Stimulated activated CD4-positive, alpha-beta T cell treated with anti-CD3 and anti-CD28 coated beads, Interleukin-15, amount 100 ng/mL, for 24 hours (primary cell): ENCODE measurements at regions not wholly inside any gene's neighbourhood (a gene's known extent, or its start where the extent isn't known, plus 50 kb on each side); places are given as distances from the start of the nearest gene placed in this dataset.
"Not testable (repeated sequence)": the region's sequence is repeated elsewhere in the genome, so short reads cannot be mapped to it uniquely, and the experiment has no call there.

ENCODE experiments used
- DNase-seq: peaks from one replicate; pipeline ENCODE4 v3.0.0-alpha.2; 2020

DNA sequence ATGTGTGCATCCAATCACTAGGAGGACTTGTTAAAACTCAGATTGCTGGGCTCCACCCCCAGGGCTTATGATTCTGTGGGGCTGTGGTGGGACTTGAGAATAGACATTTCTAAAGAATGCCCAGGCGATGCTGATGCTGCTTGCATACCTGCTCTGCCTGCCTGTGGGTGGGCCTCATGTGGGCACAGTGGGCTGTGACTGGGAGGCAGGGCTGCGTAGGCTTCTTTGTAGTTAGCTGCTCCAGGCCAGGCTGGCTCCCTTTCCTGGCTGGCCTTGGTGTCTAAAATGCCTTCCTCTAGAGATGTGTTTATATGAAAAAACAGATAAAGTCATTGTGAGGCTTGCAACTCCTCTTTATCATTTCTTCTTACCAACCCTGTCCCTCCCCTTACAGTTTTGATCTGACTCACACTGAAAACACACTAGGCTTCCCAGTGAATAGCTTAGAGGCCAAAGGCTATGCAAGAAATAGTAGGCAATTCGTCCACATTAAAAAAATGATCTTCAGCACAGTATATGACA is 495.5 kb upstream of the MAP3K7 start:
- DNase-seq, result no peak

DNA sequence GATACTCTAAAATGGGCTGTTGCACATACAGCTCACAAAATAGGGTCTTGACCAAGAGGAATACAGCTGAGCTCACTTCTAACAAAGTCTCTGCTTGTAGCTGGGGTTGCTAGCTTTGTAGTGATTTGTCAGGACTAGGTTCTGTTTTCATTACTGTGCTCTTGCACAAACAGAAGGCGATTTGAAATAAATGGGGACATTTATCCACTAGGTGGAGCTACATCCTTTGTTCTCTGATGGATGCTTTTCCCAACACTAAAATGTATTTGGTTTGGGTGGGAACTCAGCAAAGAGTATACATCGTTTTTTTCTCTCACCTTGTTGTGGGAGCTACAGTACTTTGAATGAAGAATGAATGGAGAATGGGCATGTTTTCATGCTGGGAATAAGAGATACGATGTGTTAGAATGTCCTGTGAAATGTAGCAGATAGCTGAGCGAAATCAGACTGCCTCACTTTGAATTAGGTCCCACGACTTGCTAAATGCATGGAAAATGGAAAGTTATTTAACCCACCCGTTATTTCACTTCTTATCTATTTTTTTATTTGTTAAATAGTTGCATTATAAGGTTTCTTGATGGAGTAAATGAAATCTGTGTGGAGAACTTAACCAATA is 494.7 kb upstream of the MAP3K7 start:
- no peak for DNase-seq

DNA sequence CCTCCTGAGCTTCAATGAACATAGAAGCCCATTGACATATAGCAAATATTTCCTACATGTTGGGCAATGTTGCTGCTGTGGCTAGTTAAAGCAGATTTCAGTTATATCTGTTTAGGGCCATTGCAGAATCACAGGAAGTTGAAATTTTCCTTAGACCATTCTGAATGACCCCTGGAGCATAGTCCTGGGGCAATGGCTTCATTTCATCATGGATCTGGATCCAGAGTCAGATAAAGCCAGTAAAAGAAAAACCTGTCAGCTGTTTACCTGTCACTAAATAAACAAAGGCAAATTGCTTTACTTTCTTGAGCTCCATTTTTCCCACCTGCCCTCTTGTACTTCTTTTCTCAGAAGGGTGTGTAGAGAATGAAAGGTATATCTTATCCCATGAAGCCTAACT is 494.0 kb upstream of the MAP3K7 start:
- DNase-seq, result no peak

DNA sequence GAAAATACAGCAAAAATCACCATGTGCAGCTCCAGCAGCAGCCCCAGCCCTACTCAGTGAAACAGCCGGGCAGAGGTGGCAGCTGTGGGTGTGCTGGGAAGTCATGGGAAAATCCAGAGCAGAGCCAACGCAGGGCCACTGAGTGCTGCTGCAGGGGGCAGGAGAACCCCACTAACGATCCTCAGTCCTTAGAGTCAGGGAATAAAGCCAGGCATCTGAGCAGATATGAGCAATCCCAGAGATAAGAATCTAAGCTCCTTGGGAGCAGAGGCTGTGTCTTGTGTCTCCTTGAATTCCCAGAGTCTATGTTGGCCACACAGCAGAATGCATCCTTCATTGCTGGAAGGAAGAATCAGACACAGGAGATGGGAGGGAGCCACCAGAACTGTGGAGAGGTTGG is 493.1 kb upstream of the MAP3K7 start:
- no peak for DNase-seq

DNA sequence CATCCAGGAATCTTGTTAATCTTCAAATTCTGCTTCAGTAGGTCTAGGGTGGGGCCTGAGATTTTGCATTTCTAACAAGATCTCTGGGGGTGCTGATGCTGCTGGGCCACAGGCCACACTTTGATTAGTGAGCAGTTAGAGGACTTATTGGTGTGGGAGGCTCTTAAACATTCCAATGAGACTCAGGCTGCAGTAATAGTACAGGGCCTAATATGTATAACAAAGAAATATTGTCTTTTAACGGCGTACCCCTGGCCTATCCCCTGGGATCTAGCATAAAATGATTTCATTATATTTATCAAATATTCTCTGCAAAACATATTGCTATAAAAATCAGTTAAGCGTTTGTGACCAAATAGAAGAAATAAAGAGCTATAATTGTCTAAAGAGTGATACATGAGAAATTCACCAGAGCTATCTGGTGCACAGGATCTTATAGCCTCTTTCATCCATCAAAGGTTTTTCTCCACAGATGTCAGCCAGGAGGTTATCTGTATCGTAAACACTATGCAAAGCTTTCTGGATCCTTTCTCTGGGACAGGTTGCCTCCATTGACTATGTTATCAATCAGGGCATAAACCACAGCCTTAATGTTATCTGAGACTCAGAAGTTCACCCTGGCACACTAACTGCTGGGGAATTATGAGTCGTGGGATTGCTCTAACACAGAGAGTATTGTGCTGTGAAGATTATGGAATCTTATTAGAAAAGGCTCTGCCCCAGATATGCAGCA is 488.5 kb upstream of the MAP3K7 start:
- DNase-seq, result no peak

DNA sequence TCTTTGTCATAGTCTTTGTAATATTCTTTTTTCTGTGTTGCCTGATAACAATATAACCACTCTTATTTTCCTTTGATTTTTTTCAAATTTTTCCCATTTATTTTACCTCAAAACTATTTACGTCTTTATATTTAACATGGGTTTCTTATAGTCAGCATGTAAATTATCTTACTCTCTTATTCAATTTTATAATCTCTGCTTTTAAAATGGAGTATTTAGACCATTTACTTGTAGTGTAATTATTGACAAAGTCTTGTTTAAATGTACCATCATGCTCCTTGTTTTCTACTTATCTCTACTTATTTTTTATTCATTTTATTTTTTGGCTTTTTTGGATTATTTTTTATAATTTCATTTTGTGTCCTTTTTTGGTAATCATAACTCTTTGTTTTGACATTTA is 476.5 kb upstream of the MAP3K7 start:
- no peak for DNase-seq

DNA sequence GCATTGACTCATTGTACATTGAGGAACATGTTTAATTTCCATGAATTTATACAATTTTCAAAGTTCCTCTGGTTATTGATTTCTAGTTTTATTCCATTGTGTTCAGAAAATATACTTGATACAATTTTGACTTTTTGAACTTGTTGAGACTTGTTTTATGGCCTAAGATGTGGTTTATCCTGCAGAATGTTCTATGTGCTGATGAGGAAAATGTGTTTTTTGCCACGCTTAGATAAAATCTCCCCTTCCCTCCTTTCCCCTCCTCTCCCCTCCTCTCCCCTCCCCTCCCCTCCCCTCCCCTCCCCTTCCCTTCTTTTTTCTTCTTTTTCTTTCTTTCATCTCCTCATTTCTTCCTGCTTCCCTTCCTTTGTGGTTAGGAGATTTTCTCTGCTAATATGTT is 470.8 kb upstream of the MAP3K7 start:
- DNase-seq, result no peak

DNA sequence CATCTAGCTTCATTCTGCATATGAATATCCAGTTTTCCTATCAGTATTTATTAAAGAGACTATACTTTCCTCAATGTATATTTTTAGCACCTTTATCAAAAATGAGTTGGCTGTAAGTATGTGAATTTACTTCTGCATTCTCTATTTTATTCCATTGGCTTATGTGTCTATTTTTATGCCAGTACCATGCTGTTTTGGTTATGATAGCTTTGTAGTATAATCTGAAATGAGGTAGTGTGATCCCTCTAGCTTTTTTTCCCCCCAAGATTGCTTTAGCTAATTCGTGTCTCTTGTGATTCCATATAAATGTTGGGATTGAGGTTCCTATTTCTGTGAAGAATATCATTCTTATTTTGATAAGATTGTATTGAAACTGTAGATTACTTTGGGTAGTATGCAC is 469.1 kb upstream of the MAP3K7 start:
- no peak for DNase-seq

DNA sequence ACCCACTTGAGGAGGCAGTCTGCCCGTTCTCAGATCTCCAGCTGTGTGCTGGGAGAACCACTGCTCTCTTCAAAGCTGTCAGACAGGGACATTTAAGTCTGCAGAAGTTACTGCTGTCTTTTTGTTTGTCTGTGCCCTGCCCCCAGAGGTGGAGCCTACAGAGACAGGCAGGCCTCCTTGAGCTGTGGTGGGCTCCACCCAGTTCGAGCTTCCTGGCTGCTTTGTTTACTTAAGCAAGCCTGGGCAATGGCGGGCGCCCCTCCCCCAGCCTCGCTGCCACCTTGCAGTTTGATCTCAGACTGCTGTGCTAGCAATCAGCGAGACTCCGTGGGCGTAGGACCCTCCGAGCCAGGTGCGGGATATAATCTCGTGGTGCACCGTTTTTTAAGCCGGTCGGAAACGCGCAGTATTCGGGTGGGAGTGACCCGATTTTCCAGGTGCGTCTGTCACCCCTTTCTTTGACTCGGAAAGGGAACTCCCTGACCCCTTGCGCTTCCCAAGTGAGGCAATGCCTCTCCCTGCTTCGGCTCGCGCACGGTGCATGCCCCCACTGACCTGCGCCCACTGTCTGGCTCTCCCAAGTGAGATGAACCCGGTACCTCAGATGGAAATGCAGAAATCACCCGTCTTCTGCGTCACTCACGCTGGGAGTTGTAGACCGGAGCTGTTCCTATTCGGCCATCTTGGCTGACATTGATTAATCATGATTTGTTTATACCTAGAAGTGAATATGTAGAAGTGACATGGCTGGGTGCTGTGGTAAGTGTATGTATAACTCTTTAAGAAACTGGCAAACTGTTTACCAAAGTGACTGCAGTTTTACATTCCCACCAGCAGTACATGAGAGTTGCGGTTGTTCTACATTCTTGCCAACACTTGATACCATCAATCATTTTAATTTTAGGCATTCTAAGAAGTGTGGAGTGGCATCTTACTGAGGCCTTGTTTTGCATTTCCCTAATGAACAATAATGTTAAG is 465.9 kb upstream of the MAP3K7 start:
- not testable (repeated sequence) for DNase-seq

DNA sequence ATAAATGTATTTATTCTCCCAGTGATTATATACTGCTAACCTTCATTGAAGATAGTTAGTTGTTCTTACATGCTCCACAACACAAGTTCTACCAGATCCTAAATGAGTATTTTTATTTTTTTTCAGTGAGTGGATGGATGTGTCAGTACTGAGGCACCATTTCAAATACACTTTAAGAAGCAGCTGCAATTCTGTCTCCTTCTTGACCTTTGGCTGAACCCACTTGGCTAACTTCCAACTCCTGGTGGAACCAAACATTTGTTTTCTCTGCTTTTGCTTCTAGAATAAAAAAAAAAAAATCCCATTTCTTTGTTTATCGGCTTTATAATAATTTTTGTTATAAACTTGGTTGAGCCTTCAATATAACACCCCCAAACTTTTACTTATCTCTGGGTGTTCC is 458.3 kb upstream of the MAP3K7 start:
- no peak for DNase-seq

DNA sequence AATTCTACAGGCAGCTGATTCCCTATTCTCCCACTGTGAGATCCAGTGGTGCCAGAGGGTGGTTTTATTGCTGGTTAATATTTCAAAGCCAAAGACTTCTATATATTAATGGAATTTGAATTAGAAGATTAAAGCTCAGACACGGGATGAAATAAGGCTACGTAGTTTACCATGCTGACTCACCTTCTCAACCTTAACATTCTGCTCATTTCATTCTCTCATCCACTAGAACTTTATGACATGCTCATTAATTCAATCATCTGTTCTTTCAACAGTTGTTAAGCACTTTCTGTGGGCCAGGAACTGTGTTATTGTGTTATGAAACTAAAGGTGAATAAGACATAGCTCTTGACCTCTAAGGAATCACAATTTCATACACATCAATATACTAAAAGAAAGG is 456.9 kb upstream of the MAP3K7 start:
- no peak for DNase-seq

DNA sequence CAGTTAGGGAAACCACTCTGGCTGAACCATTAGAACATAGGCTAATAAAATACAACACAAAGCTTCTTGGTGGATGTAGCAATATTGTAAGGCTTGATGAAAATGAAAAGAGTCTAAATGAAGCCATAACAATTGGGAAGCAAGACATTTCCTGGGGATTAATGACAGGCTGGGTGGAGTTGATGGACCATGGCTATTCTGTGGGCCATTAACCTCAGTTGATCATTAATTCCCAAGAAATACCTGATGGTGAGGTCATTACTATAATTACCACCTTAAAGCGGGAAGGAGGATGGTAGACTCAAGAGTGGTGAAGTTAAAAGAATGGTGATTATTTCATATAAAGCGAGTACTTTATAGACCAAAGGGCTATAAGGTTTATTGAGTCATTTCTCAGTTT is 455.8 kb upstream of the MAP3K7 start:
- no peak for DNase-seq

DNA sequence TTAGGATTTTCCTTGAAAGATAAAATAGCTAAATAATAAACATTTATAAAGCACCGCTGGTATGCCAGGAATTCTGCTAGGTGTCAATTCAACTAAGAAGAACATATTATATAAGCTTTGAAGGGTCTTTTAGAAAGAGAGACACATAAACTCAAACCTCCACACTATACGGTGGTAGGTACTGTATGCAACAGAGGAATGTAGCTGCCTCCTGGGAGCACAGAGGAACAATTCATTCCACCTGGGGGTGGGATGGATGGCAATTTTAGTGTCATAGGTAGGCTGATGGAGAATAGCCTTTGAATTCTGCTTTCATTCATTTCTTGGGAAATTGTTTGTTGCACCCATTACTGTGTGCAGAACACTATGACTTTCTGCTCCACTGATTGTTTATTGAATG is 447.1 kb upstream of the MAP3K7 start:
- no peak for DNase-seq

DNA sequence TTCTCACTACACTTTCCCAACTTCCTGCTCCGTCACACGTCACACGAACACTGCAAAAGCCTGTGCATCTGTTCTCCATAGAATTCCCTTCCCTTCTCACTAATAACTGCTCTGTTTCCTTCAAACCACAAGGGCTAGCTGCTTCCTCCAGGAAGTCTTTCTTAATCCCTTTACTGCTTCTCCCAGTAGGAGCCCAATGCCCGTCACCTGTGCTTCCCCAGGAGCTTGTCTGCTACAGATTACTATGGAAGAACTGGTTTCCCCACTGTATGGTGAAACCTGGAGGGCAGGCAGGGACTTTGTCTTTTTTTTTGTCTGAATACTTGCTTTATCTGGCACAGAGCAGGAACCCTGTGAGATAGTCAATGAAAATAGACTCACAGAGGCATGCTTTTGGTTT is 444.7 kb upstream of the MAP3K7 start:
- DNase-seq, result no peak

DNA sequence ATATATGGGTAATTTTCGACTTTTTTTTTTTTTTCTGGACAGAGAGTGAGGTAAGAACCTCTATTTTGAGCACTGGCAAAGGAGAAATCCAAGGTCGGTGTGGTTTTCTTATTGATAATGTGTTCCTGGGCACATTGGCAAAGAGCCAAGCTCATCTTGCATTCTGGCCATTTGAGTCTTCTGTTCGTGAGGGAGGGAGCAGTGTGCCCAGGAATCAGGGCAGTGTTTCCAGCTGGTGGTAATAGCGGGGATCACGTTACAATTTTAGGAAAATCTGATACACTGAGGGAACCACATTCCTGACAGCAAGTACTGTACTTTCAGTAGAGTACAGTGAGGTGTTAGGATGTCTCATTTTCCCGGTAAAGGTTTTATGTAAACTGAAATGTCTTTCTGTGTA is 442.3 kb upstream of the MAP3K7 start:
- no peak for DNase-seq

DNA sequence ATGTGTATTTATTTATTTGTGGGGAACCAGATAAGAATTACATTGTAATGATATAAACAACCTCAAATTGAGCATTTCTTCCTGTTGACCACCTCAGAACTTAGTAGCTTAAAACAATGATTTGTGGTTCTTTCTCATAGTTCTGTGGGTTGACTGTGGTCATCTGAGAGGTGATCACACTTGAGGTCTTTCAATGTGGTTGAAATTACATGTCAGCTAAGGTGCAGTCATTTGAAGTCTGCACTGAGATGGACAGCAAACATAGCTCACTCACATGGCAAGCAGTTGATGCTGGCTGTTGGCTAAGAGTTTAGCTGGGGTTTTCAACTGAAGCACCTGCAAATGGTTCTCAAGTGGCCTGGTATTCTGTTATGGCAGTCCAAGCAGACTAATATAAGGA is 436.7 kb upstream of the MAP3K7 start:
- DNase-seq, result no peak

DNA sequence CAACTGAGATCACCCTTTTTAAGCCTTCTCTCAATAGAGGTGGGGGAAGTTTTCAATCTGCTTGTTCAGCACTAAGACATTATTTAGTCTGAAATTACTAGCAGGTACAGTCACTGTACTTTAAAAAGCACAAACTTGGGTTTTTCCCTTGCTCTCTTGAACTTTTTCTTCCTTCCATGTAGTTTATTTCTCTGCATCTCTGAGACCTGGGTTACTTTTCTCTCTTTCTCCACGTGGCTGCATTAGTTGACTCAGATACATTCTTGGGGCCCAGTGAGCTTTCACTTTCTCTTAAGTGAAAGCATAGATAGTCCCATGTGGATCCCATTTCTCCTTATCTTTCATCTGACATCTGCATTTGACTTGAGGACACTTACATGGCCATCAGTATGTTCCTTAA is 433.9 kb upstream of the MAP3K7 start:
- no peak for DNase-seq

DNA sequence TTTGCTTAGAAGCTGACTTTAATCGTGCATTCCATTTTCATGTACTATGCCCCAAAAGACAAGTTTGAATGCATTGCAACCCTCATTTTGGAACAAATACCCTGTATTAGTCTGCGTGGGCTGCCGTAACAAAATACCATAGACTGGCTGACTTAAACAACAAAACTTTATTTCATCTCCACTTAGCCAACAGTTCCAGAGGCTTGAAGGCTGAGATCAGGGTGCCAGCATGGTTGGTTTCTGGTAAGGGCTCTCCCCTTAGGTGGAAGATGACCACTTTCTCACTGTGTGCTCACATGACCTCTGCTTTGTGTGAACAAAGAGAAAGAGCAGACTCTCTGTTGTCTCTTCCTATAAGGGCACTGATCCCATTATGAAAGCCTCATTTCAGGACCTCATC is 431.7 kb upstream of the MAP3K7 start:
- DNase-seq, result no peak

DNA sequence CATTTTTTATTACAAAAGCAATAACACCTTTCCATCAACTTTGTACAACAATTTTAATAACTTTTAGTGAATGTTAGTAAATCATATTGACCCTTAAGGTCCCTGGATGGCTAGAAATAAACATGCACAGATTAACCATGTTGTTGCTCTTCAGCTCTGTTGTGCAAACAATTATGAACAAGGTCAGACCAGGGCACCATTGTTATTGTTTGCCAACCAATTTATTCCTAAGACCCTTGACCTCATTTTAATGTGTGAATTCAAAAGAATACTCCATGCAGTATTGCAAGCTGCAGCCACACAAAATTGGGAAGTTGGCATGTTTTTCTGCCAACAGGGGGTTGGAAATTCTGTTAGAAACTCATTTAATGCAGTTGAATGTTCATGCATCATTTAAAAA is 426.6 kb upstream of the MAP3K7 start:
- DNase-seq, result no peak

DNA sequence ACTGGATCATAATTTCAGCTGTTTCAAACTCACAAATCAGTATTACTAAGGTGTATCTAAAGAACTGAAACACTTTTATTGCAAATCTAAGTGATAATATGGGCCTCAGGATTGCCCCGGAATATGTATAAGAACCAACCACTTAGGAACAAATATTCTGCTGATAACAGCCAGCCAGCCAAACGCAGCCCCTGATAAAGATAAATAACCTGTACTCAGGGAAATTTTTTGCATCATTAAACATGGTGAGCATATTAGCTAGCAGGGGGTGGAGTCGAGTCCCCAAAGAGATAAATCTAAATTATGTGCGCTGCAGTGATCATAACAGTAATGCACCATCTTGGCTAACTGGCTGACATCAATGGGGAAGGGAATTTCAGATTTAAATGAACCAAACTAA is 410.2 kb upstream of the MAP3K7 start:
- DNase-seq, result no peak

DNA sequence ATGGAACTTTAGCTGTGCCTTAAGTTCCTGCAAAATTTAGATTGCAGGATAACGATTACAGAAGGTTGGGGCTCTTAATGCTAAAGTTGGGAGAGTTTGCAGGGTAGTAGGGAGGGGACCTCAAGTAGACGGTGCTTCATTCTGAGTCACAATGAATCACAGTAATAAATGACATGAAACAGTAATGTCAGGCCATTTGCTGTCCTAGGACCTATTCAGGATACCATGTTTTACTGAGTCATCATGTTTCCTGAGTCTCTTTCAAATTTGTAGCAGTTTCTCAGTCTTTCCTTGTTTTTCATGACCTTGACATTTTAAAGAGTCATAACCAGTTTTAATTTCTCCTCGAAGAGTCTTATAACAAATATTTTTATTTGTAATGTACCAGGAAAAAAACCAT is 406.9 kb upstream of the MAP3K7 start:
- DNase-seq, result no peak

DNA sequence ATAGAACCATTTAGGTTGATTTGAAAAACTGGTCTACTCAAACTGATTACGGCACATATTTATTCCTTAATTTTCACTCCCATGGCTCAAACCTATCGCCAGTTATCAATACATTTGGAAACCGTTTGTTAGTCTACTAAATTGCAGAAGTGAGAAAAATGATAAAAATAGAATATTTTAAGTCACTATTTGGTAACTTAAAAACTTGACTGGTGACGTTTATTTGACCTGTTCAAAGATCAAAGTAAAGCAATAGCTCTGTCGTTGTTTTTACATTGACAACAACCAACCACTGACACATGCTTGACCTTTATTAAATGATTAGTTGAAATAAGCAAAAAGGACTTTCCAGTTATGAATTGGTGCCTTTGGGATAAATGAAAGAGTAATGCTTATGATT is 402.9 kb upstream of the MAP3K7 start:
- DNase-seq, result no peak

DNA sequence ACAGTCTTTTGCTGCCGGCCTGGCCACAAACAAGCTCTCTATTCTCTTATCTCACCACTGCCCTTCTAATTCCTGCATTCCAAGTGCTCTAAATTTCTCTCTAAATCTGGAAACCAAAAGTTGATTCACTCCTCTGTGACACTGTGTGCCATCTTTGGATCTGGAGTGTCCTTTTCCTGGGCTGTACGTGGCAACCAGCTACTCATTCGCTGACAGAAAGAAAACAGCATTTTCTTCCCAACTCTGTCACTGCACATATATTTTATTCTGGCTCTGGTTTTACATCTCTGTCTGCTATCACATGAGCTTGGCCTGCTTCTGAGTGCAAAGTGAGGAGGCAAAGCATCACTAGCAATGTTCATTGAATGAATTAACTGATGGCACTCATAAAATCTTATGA is 397.2 kb upstream of the MAP3K7 start:
- DNase-seq, result no peak

DNA sequence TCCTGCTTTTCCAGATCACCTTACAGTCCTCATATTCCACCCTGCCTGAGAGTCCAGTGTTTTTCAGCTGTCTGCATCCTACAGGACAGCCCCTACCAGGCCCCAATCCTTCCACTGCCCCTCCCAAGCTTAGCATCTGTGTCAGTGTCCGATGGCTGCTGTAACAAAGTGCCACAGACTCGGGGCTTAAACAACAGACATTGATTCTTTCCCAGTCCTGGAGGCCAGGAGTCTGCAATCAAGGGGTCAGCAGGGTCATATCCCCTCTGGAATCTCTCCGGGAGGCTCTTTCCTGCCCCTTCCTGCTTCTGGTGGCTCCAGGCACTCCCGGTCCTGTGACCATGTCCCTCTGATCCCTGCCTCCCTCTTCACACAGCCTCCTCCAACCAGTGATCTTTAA is 396.6 kb upstream of the MAP3K7 start:
- no peak for DNase-seq
